HG02840 (cell line): ENCODE measurements at regions not wholly inside any gene's neighbourhood (a gene's known extent, or its start where the extent isn't known, plus 50 kb on each side); places are given as distances from the start of the nearest gene placed in this dataset.

Experiments
- ATAC-seq: cut with Tn5 transposase; IDR thresholded peaks from one replicate; pipeline ENCODE4 v1.9.1; 2021; ENCODE audit warnings: mild to moderate bottlenecking, moderate library complexity, moderate number of reproducible peaks; ENCODE audit not compliant: unreplicated experiment, low FRiP score

DNA sequence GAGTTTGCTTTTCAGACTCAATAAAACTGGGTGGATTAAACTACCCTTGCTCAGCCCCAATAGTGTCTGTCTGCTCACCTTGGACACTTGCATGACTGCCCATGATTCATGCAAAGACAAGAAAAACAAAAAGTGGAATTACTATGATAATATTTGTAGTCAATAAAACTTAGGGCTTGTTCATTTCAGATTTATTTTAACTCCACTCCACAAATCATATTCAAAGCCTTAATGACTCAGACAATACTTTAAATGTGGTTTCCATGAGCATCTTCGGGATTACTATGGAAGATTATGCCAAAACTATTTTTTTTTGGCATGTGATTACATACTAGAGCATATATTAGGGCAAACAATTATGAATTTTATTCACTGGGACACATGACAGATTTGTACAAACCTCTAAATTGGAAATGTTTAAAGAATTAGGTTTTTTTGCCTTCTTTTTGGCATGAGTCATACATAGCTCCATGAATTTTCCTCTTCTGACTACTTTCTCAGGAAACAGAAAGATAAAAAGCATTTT lies 468.9 kb downstream of the ACTL7B start:
- ATAC-seq, result no peak

DNA sequence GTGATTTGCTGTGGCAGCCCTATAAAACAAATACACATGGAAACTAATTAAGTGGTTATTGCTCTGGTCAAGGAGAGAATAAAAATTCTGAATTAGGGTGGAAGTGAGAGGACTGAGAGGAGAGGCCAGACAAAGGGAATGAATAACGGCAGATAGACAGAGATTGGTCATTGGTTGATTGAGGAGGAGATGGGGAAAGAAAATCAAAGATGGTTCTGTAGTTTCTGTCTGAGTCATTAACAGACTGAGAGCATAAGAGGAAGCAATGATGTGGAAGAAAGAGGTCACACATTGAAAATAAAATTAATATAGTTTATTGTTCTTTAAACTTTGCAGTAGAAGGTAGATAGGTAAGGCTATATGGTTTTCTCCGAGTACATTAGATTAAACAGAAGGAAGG lies 469.8 kb downstream of the ACTL7B start:
- no peak for ATAC-seq

DNA sequence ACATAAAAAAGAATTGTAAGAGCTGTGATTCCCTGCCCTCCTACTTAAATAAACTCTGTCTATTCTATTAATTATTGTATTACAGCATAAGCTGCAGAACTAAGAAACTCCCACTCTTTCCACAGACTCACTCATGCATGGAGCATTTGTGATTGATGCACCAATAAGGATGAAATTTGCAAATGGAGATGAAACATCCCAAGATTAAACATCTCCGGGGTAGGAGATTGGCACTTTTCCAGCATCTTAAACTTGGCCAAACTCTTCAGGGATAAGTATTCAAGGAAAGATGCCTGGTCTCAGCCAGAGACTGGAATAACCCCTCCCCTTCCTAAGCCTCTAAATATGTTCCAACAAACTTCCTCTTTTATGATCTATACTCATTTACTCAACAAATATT lies 472.0 kb downstream of the ACTL7B start:
- no peak for ATAC-seq

DNA sequence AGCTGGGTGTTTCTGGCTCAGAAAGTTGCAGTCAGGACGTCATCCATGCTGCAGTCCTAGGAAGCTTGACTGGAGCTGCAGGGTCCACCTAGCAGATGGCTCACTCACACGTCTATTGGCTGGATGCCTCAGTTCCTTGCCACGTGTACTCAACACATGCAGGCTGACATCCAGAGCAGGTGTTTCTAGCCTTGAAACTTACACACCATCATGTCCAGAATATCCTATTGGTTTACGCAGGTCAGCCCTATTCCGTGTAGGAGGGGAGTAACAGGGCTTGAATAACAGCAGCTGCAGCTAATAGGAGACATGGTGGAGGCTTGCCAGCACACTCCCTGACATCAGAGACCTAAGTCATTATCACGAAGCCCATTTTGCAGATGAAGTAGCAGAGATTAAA lies 473.5 kb downstream of the ACTL7B start:
- ATAC-seq, result no peak

DNA sequence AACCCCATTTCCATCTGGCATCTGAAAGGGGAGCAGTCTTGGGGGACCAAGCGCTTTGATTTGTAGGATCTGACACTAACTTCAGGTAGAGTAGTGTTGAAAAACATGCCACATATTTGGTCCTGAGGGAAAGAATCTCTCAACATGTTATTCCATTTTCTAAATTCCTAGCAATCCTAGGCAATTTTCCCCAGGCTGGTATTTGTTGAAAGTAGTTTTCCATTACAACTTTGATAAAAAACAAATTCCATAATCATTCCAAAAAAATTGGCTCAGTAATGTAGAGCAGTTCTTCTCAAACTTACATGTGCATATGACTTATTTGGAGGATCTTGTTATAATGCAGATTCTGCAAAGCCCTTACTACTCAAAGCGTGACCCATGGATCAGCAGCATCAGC lies 477.9 kb downstream of the ACTL7B start:
- no peak for ATAC-seq

DNA sequence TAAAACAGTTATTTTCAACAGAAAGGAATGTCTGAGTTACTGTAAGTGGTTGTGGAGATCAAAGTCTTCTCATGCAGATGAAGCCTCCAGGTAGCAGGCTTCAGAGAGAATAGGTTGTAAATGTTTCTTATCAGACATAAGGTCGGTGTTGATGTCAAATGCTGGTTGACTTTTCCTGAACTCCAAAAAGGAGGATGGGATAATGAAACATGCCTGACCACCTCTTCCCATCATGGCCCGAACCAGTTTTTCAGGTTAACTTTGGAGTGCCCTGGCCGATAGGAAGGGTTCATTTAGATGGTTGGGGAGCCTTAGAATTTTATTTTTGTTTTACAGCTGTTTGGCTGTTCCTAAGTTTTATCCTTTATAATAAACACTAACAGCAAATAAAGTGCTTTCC lies 478.4 kb downstream of the ACTL7B start:
- no peak for ATAC-seq

DNA sequence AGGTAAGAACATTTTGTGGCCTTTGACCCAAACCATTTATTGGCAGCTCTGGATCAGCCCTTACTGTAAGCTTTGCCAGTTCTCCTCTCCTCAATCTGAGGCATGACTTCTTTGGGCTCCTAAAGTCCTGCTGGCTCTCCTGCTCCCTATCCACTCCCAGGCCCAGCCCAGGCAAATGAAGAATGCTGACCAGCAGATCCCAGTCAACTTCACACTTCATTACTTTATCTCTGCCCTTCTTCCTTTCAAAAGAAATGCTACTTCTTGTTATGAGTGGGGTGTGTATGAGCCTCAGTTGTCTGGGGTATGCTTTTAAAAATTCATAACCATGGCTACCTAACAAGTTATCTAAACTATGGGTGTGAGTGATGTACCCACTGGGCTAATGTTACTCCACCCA lies 479.6 kb downstream of the ACTL7B start:
- no peak for ATAC-seq

DNA sequence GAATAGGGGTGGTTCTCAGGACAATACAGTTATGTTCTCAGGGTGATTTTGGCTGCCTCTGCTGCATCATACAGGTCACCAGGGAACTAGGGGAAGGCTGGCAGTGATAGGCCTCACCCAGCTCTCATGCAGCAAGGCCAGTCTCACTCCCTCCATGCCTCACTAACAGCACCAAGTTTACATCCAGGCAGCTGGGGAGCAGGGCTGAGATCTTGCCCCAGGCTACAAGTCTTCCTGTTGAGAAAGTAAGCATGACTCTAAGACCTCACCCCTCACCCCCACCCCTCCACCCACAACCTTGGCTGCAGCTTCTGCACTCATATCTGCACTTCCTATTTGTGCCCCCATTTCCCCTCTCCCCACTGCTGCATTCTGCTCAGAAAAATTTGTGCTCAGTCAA lies 481.2 kb downstream of the ACTL7B start:
- no peak for ATAC-seq

DNA sequence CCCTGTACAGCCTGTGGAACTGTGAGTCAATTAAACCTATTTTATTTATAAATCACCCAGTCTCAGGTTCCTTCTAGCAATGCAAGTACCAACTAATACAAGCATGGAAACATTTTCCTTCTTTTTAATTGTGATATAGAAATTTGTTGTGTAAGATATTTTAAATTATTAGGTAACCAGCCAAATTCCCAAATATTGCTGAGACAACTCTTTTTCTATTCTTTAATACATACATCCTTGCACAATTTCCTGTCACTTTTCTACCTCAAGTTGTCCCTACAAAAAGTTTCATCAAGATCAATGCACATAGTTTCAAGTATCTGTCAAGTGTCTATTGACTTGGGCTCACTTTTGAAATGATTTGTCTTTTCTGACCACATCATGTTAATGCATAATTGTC lies 488.6 kb downstream of the ACTL7B start:
- no peak for ATAC-seq

DNA sequence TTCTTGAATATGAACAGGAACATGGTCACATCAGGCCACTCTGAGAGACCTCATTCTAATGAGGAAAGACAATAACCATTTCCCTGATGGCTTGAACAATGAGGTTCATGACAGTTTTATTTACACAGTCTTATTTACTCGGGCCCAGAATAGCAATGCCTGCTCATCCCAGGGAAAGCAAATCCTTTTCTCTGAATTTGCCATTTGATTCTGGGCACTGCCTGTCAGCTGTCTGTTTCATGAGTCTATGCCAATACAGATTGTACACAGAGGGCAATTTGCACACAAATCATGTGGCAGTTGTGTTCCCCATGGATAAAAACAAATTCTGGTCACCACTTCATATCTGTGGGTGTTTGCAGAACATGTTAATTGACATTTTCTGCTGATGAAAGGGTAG lies 492.5 kb downstream of the ACTL7B start:
- ATAC-seq, result no peak

DNA sequence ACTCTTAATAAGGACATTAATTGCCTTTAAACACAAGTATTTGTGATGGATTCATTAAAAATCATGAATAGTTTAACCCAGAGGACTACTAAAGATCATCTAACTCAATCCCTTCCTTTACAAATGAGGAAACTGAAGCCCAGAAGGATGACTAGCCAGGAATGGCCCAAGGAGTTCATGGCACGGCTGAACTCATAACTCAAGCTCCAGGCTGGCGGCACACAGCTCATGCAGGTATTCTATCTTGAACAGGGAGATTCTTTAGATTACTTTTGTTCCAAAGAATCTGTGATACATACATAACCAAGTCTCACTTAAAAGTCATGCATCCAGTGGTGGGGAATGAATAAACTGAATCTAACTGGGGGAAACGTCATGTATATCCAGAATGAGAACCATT lies 495.5 kb downstream of the ACTL7B start:
- ATAC-seq, result no peak

DNA sequence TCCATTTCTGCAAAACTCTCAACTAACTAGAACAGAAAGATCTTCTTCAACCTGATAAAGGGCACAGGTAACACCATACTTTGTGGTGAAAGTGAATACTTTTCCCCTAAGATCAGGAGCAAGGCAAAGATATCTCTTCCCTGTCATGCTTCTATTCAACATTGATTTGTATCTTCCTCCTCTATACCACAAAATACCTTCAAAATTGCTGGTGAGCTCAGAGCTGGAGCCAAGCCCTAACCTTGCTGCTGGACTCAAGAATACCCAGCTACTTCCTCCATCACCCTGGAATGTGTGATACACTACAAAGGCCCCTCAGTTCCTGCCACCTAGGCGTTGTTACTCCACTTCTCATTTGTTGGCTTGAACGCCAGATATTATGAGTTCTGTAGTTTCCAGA lies 499.0 kb downstream of the ACTL7B start:
- ATAC-seq, result no peak

DNA sequence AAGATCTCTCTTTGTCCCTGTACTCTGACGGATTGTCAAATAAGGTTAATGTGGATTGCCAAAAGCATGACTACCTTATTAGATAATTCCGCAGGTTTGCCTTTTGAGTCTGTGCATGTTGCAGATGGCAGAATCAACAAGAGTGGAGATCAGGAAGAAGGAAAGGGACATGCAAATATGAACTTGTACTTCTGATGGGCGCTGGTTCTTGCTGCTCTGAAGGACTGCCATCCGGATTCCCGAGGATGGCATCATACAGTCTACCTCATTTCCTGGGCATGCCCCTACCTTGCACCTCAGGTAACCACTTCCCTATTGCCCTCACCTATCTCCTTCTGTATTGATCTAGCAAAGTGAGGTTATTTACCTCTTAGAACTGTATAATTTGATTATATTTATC lies 504.2 kb downstream of the ACTL7B start:
- ATAC-seq, result no peak

DNA sequence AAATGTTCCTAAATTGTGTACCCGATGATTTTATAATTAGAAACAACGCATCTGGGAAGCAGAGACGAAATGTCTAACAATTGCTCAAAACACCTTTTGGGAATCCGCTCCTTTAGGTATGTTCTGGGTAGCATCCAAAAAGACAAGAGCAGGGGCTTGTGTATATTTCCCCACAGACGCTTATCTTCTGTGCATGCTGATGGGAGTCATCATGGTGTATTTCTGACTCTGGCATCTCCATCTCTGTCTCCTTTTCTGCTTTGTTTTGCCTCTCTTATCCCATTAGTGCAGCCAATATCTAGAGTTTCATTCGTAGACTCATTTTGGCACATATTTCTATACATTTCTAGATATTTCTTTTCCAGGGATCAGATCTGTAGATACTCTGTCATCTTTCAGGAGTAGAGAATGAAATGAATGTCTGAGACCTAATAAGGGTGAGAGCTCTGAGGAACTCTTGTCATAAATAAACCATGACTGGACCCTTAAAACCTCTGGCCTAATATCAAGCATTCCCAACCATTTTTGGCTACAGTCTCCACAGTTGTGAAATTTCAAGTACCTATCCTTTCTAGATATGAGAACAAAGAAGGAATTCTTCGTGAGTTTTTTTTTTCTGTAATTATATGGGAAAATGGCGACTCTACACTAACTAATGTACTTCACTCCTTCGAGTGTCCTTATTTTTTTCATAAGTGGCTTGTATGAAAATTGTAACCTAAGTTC lies 508.2 kb downstream of the ACTL7B start:
- no peak for ATAC-seq

DNA sequence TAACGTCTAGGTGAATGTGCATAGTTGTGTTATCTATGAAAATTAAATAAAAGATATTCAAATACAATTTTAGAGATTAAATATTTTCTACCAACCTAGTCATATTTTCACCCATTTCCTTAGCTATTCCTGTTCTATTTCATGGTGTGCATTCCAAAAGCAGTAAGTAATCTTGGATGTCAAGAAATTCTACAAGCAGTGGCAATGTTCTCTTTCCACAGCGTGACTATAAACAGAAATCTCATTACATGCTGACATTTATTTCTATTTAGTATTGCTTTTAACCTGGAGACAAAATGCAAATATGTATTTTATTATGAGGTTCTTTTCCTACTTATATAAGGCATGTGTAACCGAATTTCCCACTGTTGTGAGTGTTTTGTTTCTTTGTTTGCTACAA lies 510.0 kb downstream of the ACTL7B start:
- ATAC-seq, result no peak

DNA sequence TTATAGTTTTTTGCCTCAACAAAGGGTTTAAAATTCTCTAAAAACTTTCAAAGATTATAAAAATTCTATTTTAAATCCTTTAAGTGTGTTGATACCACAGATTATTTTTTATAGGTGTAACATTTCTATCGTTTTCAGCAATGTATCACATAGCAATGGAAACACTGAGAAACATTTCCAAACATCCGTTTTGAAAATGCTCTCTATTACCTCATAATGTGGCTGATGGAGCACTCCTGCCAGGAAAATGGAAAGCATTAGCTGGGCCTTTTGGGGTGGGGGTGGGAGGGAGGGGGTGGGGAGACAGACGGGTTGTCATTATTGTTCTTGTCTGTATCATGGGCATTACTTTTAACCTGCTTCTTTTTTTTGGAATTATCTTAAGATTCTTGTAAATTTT lies 516.5 kb downstream of the ACTL7B start:
- ATAC-seq, result no peak

DNA sequence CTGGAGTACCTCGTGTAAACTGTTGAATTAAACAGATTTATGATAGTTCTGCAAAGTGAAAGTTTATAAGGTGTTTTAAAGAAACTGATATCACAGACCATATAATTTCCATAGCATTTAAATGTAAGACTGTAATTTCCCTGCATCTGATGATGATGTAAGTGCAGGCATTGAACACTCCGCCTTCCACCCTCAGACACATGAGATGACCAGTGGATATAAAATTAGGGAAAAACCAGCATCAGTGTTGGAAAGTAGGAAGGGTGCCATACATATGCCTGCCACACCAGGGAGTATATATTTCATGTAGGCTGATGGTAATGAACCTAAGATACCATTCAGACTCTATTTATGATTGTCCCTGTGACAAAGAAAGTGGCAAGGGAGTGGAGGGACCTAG lies 519.2 kb downstream of the ACTL7B start:
- no peak for ATAC-seq

DNA sequence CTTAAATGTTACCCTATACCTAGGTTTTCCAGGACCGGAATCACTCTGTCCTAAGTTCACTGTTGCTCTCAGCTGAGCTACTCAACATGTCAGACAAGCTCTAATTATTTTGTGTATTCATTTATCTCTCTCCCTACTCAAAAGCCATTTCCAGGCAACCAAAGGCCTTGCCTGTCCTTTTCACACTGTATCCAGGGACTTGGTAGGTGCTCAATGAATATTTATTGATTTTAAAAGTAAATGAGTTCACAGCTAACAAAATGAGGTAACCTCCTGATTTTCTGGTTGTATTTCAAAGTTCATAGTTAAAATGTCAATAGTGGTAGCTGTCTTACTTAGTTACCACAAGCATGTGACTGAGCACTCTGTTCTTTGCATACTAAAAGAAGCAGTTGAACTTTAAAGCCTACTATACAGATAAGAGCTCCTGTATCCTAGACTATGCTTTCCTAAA lies 522.2 kb downstream of the ACTL7B start:
- no peak for ATAC-seq

DNA sequence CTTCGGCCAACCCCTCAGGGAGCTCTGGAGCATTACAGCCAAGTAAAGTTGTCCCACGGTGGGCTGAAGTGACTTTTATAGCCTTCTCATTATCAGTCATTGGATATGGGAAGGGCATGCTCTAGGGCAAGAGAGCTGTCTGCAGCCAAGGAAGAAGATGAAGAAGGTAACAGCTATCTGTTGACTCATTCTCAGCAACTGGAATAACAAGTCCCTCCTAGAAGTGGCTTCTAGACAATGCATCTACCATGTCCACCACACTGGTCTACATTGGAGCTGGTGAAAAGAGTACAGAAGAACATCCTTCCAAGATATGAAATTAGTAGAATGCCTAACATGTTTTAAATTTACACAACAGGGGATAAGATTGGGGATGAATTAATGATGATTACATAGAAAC lies 524.2 kb downstream of the ACTL7B start:
- no peak for ATAC-seq

DNA sequence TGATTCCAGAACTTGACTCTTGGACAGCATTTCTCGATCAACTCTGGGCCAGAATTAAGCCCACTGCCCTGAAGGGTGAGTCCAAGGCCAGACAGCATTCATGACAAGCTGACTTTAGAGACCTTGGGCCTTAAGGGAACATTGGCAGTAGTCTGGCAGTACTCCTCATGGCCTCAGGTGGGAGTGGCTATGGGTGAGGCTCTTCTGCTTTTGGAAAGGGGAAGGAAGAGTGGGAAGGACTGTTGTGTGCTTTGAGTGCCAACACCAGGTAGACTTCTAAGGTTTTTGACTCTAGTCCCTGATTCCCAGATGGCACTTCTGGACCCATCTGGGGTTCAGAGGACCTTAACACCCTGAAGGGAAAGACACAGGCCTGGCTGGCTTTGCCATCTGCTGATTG lies 530.4 kb downstream of the ACTL7B start:
- no peak for ATAC-seq

DNA sequence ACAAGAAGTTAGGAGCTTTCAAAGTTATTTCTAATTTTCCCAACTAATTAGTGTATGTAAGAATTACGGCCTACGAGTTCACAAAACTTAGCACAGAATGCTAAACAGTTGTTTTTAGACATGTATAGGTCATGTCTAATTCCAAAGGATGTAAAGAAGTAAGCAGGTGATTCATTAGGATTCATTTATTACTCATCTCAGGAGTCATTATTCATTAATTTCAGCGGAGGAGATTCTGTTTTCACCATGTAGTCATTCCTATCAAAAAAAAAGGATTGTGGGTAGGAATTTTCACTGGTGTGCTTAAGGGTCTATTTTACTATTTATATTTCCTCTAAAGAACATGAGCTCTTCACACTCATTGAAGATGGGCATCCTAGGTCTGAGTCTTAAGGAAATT lies 532.2 kb downstream of the ACTL7B start:
- ATAC-seq, result no peak

DNA sequence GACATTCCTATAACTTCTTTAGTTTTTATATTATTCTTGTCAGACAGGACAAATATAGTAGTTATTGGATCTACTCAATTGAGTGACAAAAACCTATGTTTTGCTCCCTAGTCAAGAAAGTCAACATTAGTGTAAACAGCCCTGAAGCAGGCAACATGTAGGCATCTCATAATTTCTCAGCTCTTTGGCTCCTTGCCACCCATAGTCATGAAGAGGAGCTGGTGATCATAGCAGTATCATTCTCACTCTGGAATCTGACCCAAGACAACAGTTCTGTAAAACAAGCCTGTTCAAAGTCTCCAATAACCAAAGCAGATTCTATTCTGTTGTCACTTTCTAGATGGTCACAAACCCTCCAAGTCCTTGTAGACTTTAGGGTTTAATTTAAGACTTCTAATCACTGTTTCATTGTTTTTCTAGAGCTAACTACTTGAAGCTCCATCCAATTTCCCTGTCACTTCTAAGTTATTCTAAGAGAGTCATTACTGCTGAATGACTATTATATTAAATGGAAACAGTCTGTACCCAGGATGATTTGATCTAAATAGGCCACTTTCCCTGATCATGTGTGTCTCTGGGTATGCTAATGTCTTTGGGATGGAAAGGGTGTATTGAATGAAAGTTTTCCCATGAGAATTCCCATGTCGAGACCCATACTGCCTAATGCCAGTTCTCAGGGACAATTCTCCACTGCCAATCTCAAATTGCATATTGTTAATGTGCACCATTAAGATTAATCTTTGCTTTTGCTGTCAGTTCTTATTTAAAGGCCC lies 533.3 kb downstream of the ACTL7B start:
- ATAC-seq, result no peak
